ENCODE measurements at regions not wholly inside any gene's neighbourhood (a gene's known extent, or its start where the extent isn't known, plus 50 kb on each side); places are given as distances from the start of the nearest gene placed in this dataset.

DNA sequence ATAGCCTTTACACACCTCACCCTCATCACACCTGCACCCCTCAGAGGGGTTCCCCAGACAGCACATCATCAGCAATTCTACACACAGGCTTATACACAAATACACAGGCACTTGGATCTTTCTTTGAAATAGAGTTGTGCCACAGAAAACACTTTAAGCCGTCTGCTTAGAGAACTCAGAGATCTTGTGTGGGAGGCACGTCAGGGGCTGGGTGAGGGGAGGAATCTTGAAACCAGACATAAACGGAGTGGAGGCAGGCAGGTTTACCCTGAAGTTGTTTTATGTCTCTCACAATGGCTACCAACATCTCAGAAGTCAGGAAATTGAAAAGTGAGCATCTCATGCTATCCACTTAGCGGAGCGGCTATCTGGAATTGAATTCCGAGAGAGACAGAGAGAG lies 151.9 kb upstream of the GJB5 start:
- TF ChIP-seq, protein P1, sequence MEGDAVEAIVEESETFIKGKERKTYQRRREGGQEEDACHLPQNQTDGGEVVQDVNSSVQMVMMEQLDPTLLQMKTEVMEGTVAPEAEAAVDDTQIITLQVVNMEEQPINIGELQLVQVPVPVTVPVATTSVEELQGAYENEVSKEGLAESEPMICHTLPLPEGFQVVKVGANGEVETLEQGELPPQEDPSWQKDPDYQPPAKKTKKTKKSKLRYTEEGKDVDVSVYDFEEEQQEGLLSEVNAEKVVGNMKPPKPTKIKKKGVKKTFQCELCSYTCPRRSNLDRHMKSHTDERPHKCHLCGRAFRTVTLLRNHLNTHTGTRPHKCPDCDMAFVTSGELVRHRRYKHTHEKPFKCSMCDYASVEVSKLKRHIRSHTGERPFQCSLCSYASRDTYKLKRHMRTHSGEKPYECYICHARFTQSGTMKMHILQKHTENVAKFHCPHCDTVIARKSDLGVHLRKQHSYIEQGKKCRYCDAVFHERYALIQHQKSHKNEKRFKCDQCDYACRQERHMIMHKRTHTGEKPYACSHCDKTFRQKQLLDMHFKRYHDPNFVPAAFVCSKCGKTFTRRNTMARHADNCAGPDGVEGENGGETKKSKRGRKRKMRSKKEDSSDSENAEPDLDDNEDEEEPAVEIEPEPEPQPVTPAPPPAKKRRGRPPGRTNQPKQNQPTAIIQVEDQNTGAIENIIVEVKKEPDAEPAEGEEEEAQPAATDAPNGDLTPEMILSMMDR (IDR thresholded peaks at IDR 0.05; ENCODE audit: low read depth, low read length), result no peak
- TF ChIP-seq EZH2phosphoT487 (IDR thresholded peaks at IDR 0.05; ENCODE audit: low read depth), result no peak

Data from OCI-LY3 (cell line).